GM18858 (cell line): ENCODE measurements at regions not wholly inside any gene's neighbourhood (a gene's known extent, or its start where the extent isn't known, plus 50 kb on each side); places are given as distances from the start of the nearest gene placed in this dataset.
A peak's percentile ranks its signal among the peaks of the same experiment; 100 is the strongest.
"Not testable (repeated sequence)": the region's sequence is repeated elsewhere in the genome, so short reads cannot be mapped to it uniquely, and the experiment has no call there.

Experiments
- ATAC-seq: cut with Tn5 transposase; IDR thresholded peaks from one replicate; pipeline ENCODE4 v1.9.1; 2021; ENCODE audit not compliant: unreplicated experiment

GRCh38 chr14:23829736-23830471 is 123.7 kb upstream of the DHRS4 start:
- ATAC-seq: no peak

- no peak for ATAC-seq
Measured at GRCh38 chr14:23831596-23831995, 122.0 kb upstream of the DHRS4 start.

- no peak for ATAC-seq
Measured at GRCh38 chr14:23861666-23862065, 91.9 kb upstream of the DHRS4 start.

- no peak for ATAC-seq
Measured at GRCh38 chr14:23862513-23862912, 91.1 kb upstream of the DHRS4 start.

- no peak for ATAC-seq
Measured at GRCh38 chr14:23863836-23864235, 89.7 kb upstream of the DHRS4 start.

- no peak for ATAC-seq
Measured at GRCh38 chr14:23864259-23864658, 89.3 kb upstream of the DHRS4 start.

GRCh38 chr14:23864861-23865260 is 88.7 kb upstream of the DHRS4 start:
- ATAC-seq: no peak

- ATAC-seq: no peak
Measured at GRCh38 chr14:23865502-23865901, 88.1 kb upstream of the DHRS4 start.

- no peak for ATAC-seq
Measured at GRCh38 chr14:23866269-23866668, 87.3 kb upstream of the DHRS4 start.

GRCh38 chr14:23869078-23869719 is 84.4 kb upstream of the DHRS4 start:
- ATAC-seq: no peak

GRCh38 chr14:23876160-23876750 is 77.3 kb upstream of the DHRS4 start:
- no peak for ATAC-seq

- ATAC-seq: peak; percentile 59
Measured at GRCh38 chr14:23877111-23877510, 76.5 kb upstream of the DHRS4 start.

GRCh38 chr14:23877538-23878180 is 75.9 kb upstream of the DHRS4 start:
- ATAC-seq: peak; percentile 65

GRCh38 chr14:23881282-23881681 is 72.3 kb upstream of the DHRS4 start:
- ATAC-seq: no peak

GRCh38 chr14:23883684-23884540 is 69.7 kb upstream of the DHRS4 start:
- no peak for ATAC-seq

- no peak for ATAC-seq
Measured at GRCh38 chr14:23884541-23884904, 69.0 kb upstream of the DHRS4 start.

GRCh38 chr14:23887536-23887935 is 66.0 kb upstream of the DHRS4 start:
- ATAC-seq: no peak

GRCh38 chr14:23891717-23892116 is 61.9 kb upstream of the DHRS4 start:
- not testable (repeated sequence) for ATAC-seq

GRCh38 chr14:23892289-23892688 is 61.3 kb upstream of the DHRS4 start:
- not testable (repeated sequence) for ATAC-seq

- ATAC-seq: no peak
Measured at GRCh38 chr14:23894362-23895052, 59.1 kb upstream of the DHRS4 start.
